Progenitor cell of endocrine pancreas (in vitro differentiated cells): ENCODE measurements at regions not wholly inside any gene's neighbourhood (a gene's known extent, or its start where the extent isn't known, plus 50 kb on each side); places are given as distances from the start of the nearest gene placed in this dataset.

Experiments used
- DNase-seq: peaks from one replicate; pipeline ENCODE4 v3.0.0; 2021; ENCODE audit warnings: low spot score; ENCODE audit not compliant: unreplicated experiment
- H3K27ac Mint-ChIP-seq: 2 replicates; pipeline ENCODE4 v1.8.0; 2021; ENCODE audit warnings: mild to moderate bottlenecking, moderate library complexity, mixed read lengths
- H3K27me3 Mint-ChIP-seq: 2 replicates; pipeline ENCODE4 v1.8.0; 2021; ENCODE audit warnings: mixed read lengths
- H3K36me3 Mint-ChIP-seq: 2 replicates; pipeline ENCODE4 v1.8.0; 2022; ENCODE audit warnings: mixed read lengths; ENCODE audit not compliant: insufficient read depth
- H3K4me1 Mint-ChIP-seq: 2 replicates; pipeline ENCODE4 v1.8.0; 2021; ENCODE audit warnings: low read depth, mixed read lengths
- H3K4me3 Mint-ChIP-seq: 2 replicates; pipeline ENCODE4 v1.8.0; 2021; ENCODE audit warnings: low read depth, mild to moderate bottlenecking, moderate library complexity, mixed read lengths
- H3K9me3 Mint-ChIP-seq: 2 replicates; pipeline ENCODE4 v1.8.0; 2021; ENCODE audit warnings: low read depth, mixed read lengths
- CTCF ChIP-seq: fragments of 200-600 bp; sonication (generic); IDR thresholded peaks from one replicate; pipeline ENCODE4 v1.5.0; 2021; ENCODE audit warnings: antibody characterized with exemption, mild to moderate bottlenecking; ENCODE audit not compliant: unreplicated experiment

- H3K9me3 Mint-ChIP-seq: no peaks in the 10 kb centered on the region
- no peaks in the 10 kb centered on the region for H3K4me1 Mint-ChIP-seq
- no peak for TF ChIP-seq CTCF
- no peak for DNase-seq
- no peaks in the 10 kb centered on the region for H3K36me3 Mint-ChIP-seq
- no peak overlapping the region for H3K27ac Mint-ChIP-seq
- H3K27me3 Mint-ChIP-seq: peaks cover 36% of the 10 kb centered on the region
- no peak overlapping the region for H3K4me3 Mint-ChIP-seq
Observed at GRCh38 chr15:93243573-93243972, 154.6 kb upstream of the RGMA start.

- TF ChIP-seq CTCF: no peak
- H3K36me3 Mint-ChIP-seq: no peaks in the 10 kb centered on the region
- peaks cover 3% of the 10 kb centered on the region for H3K9me3 Mint-ChIP-seq
- no peak overlapping the region for H3K27ac Mint-ChIP-seq
- DNase-seq: no peak
- no peak overlapping the region for H3K4me3 Mint-ChIP-seq
- H3K27me3 Mint-ChIP-seq: peaks cover 37% of the 10 kb centered on the region
- H3K4me1 Mint-ChIP-seq: no peaks in the 10 kb centered on the region
Observed at GRCh38 chr15:93241696-93242585, 152.9 kb upstream of the RGMA start.

- no peak for DNase-seq
- Mint-ChIP-seq H3K4me1 (peaks cover 6% of the 10 kb centered on the region), H3K4me3 (no peak overlapping the region)
Observed at GRCh38 chr15:93239993-93240392, 151.0 kb upstream of the RGMA start.

GRCh38 chr15:93239591-93239990 lies 150.6 kb upstream of the RGMA start:
- no peaks in the 10 kb centered on the region for H3K36me3 Mint-ChIP-seq
- H3K4me3 Mint-ChIP-seq: no peak overlapping the region
- no peak for DNase-seq

More at GRCh38 chr15:93239993-93240392, 151.0 kb upstream of the RGMA start:
- no peaks in the 10 kb centered on the region for H3K36me3 Mint-ChIP-seq
- peaks cover 40% of the 10 kb centered on the region for H3K27me3 Mint-ChIP-seq
- H3K9me3 Mint-ChIP-seq: peaks cover 3% of the 10 kb centered on the region
- H3K27ac Mint-ChIP-seq: no peak overlapping the region
- no peak for TF ChIP-seq CTCF

GRCh38 chr15:93238641-93239040 lies 149.6 kb upstream of the RGMA start:
- Mint-ChIP-seq H3K9me3 (peaks cover 3% of the 10 kb centered on the region), H3K27ac (no peak overlapping the region), H3K4me3 (no peak overlapping the region), H3K4me1 (peaks cover 6% of the 10 kb centered on the region), H3K27me3 (peaks cover 36% of the 10 kb centered on the region), H3K36me3 (no peaks in the 10 kb centered on the region)
- DNase-seq: no peak
- no peak for TF ChIP-seq CTCF

More at GRCh38 chr15:93239591-93239990, 150.6 kb upstream of the RGMA start:
- Mint-ChIP-seq H3K9me3 (peaks cover 3% of the 10 kb centered on the region), H3K27me3 (peaks cover 38% of the 10 kb centered on the region), H3K4me1 (peaks cover 6% of the 10 kb centered on the region), H3K27ac (no peak overlapping the region)
- no peak for TF ChIP-seq CTCF
